OCI-LY1 (cell line): ENCODE measurements at regions not wholly inside any gene's neighbourhood (a gene's known extent, or its start where the extent isn't known, plus 50 kb on each side); places are given as distances from the start of the nearest gene placed in this dataset.

Experiments
- CTCF ChIP-seq: fragments of 200-600 bp; sonication (generic), shearing (Covaris generic); IDR thresholded peaks from 2 replicates; pipeline ENCODE4 v1.5.1; 2017; ENCODE audit warnings: mild to moderate bottlenecking, antibody characterized with exemption, low read length, moderate library complexity, mixed read lengths
- EZH2 ChIP-seq: fragments of 200-600 bp; sonication (generic), shearing (Covaris generic); IDR thresholded peaks from 2 replicates; pipeline ENCODE4 v1.8.0; 2017; ENCODE audit warnings: borderline replicate concordance, mixed run types, mild to moderate bottlenecking, antibody characterized with exemption, low read length, moderate library complexity, mixed read lengths

- TF ChIP-seq CTCF (no peak), EZH2 (no peak)
These were observed 260.1 kb upstream of the STXBP5 start for GRCh38 chr6:146944077-146944476.
